NOMO-1 treated with DMSO at 0.1 percent for 48 hours (cell line): ENCODE measurements at regions not wholly inside any gene's neighbourhood (a gene's known extent, or its start where the extent isn't known, plus 50 kb on each side); places are given as distances from the start of the nearest gene placed in this dataset.

ENCODE experiments used
- DNase-seq: peaks from one replicate; lab custom pipeline; 2025; ENCODE audit not compliant: unreplicated experiment; lab: John Stamatoyannopoulos, UW

DNA sequence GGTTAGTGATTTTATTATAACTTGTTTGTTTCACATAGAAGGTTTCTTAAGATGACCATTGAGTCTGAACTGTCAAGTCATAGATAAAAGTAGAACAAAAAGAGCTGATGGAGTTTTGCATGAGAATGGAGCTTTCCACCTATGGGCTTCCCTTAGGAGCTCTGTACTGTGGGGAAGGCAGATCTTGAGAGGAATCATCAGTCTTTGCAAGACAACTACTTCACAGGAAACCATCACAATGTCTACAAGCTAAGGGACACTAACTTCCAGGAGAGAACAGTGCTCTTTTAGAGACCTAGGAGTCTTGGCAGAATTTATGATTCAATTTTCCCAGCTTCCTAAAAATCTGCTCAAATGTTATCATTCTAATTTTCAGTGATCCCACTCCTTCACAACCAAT lies 78.2 kb downstream of the FBXO5 start:
- no peak for DNase-seq

DNA sequence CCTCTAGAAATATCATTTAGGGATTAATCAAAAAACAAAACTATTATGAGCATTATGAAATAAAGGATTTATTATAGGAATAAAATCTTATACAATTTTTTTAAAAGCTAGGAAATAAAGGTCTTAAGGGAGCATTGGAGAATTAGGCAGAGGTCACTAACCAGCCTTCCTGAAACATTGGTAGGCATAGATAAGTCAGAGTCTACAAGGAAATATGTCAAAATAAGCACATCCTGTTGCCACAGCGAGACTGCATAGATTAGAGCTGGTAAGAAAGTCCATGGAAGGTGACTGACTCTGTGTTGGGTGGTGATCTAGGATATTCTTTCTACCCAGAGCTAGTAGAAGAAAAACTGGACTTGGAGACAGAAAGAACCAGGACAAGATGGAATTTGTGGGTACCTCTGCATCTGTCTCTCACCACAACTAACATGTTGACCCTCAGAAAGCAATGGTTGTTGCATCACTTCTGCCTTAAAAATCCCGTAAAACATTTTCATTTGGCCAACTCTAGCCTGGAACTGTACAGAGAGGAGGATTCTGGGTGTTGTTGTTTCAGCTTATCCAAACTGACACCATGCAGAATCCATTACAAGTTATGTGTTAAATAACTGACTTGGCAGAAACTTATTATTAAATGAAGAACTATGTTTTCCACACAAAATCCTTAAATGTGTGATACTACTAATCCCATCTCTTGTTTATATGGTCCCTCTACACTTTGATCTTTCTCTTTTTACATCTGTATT lies 77.1 kb downstream of the FBXO5 start:
- no peak for DNase-seq

DNA sequence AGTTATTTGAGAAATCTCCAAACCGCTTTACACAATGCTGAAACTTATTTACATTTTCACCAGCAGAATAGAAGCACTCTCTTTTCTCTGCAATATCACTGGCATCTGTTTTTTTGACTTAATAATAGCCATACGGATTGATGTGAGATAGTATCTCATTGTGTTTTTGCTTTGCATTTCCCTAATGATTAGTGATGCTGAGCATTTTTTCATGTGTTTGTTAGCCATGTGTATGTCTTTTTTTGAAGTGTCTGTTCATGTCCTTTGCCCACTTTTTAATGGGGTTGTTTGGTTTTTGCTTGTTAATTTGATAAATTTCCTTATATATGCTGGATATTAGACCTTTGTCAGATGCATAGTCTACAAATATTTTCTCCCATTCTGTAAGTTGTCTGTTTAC lies 73.6 kb downstream of the FBXO5 start:
- no peak for DNase-seq

DNA sequence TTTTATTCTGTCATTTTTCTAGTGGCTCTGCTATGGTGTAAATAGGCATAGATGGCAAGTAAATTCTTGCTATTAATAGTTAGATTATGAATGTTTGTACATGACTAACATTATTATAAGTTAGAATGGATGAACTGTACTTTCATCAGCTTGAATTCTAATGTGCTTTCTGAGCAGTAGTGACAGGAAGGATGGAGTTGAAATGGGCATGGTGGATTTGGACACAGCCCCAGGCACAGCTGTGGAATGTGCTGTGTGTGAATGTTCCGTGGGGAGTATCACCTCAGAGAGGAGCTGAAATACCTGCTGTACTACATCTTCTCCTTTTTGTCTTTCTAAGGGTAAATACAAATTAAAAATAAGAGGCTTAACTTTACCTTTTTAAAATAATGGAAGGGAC lies 66.8 kb downstream of the FBXO5 start:
- no peak for DNase-seq

DNA sequence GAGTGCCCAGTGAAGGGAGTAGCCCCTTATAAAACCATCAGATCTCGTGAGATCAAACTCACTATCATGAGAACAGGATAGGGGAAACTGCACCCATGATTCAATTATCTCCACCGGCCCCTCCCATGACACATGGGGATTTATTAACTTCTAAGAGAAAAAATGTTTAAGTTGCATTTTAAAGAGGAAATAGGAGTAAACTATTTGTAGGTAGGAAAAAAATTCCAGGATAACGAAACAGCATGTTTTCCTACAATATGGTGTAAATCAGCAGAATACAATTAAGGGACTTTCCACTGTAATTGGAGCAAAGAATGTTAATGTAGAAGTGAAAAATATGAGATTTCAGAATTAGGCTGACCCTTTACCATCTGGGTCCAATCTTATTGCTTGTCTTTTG lies 63.9 kb downstream of the FBXO5 start:
- DNase-seq, result no peak

DNA sequence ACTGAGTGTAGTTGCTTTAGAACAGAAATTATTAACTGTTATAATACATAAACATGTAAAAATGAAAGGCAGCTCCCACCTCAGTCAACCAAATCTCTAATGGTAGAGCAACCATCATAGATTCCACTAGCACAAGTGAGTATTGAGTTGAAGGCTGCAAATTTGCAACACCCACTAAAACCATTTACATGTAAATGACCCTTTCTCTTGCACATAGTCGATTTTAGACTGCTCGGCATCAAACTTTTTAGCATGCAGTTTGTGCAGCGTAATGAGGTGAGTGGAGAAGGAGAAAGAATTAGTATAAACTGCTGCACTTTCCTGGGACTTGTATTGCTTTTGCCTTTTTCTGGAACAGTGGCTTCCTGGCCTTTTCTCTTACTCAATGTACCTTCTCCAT lies 62.8 kb downstream of the FBXO5 start:
- no peak for DNase-seq
